KOPT-K1 (cell line): ENCODE measurements at regions not wholly inside any gene's neighbourhood (a gene's known extent, or its start where the extent isn't known, plus 50 kb on each side); places are given as distances from the start of the nearest gene placed in this dataset.

Experiments used
- H3K27ac ChIP-seq: fragments of 200-600 bp; sonication (generic); 2 replicates; pipeline ENCODE4 v1.5.1; 2016; ENCODE audit warnings: antibody characterized with exemption, mild to moderate bottlenecking, low read depth, low read length; ENCODE audit not compliant: poor library complexity, severe bottlenecking
- H3K36me3 ChIP-seq: fragments of 200-600 bp; sonication (generic); 2 replicates; pipeline ENCODE4 v1.5.1; 2017; ENCODE audit warnings: antibody characterized with exemption, mild to moderate bottlenecking, low read length, moderate library complexity; ENCODE audit not compliant: insufficient read depth
- H3K9me3 ChIP-seq: fragments of 200-600 bp; sonication (generic); 2 replicates; pipeline ENCODE4 v1.5.1; 2017; ENCODE audit warnings: antibody characterized with exemption, low read length, mild to moderate bottlenecking; ENCODE audit not compliant: insufficient read depth, poor library complexity, severe bottlenecking

GRCh38 chr2:129673847-129674711 lies 305.4 kb upstream of the RAB6C start:
- Histone ChIP-seq H3K9me3 (no peaks in the 10 kb centered on the region), H3K27ac (no peak overlapping the region), H3K36me3 (no peaks in the 10 kb centered on the region)

- no peaks in the 10 kb centered on the region for H3K9me3 ChIP-seq
- H3K36me3 ChIP-seq: no peaks in the 10 kb centered on the region
- H3K27ac ChIP-seq: no peak overlapping the region
These were observed 300.7 kb upstream of the RAB6C start for GRCh38 chr2:129678751-129679150.

GRCh38 chr2:129681788-129682187 lies 297.7 kb upstream of the RAB6C start:
- Histone ChIP-seq H3K9me3 (no peaks in the 10 kb centered on the region), H3K27ac (no peak overlapping the region), H3K36me3 (no peaks in the 10 kb centered on the region)

- Histone ChIP-seq H3K9me3 (no peaks in the 10 kb centered on the region), H3K27ac (no peak overlapping the region), H3K36me3 (no peaks in the 10 kb centered on the region)
These were observed 289.6 kb upstream of the RAB6C start for GRCh38 chr2:129689653-129690448.

- H3K9me3 ChIP-seq: no peaks in the 10 kb centered on the region
- H3K27ac ChIP-seq: no peak overlapping the region
- H3K36me3 ChIP-seq: no peaks in the 10 kb centered on the region
These were observed 284.0 kb upstream of the RAB6C start for GRCh38 chr2:129695496-129695895.

- no peaks in the 10 kb centered on the region for H3K9me3 ChIP-seq
- H3K27ac ChIP-seq: no peak overlapping the region
- H3K36me3 ChIP-seq: no peaks in the 10 kb centered on the region
These were observed 280.9 kb upstream of the RAB6C start for GRCh38 chr2:129698593-129698992.

- Histone ChIP-seq H3K27ac (no peak overlapping the region), H3K36me3 (no peaks in the 10 kb centered on the region)
These were observed 279.5 kb upstream of the RAB6C start for GRCh38 chr2:129699781-129700573.

GRCh38 chr2:129702416-129703176 lies 276.9 kb upstream of the RAB6C start:
- Histone ChIP-seq H3K36me3 (no peaks in the 10 kb centered on the region), H3K27ac (no peak overlapping the region), H3K9me3 (no peaks in the 10 kb centered on the region)

More at GRCh38 chr2:129699781-129700573, 279.5 kb upstream of the RAB6C start:
- H3K9me3 ChIP-seq: no peaks in the 10 kb centered on the region

GRCh38 chr2:129705085-129705484 lies 274.4 kb upstream of the RAB6C start:
- Histone ChIP-seq H3K36me3 (no peaks in the 10 kb centered on the region), H3K27ac (no peak overlapping the region)

GRCh38 chr2:129707800-129708199 lies 271.7 kb upstream of the RAB6C start:
- Histone ChIP-seq H3K36me3 (no peaks in the 10 kb centered on the region), H3K9me3 (no peaks in the 10 kb centered on the region), H3K27ac (no peak overlapping the region)

More at GRCh38 chr2:129705085-129705484, 274.4 kb upstream of the RAB6C start:
- no peaks in the 10 kb centered on the region for H3K9me3 ChIP-seq

- H3K36me3 ChIP-seq: no peaks in the 10 kb centered on the region
- H3K27ac ChIP-seq: no peak overlapping the region
- H3K9me3 ChIP-seq: no peaks in the 10 kb centered on the region
These were observed 271.1 kb upstream of the RAB6C start for GRCh38 chr2:129708221-129708967.

GRCh38 chr2:129709001-129709955 lies 270.2 kb upstream of the RAB6C start:
- Histone ChIP-seq H3K36me3 (no peaks in the 10 kb centered on the region), H3K27ac (no peak overlapping the region), H3K9me3 (no peaks in the 10 kb centered on the region)
